ENCODE measurements at regions not wholly inside any gene's neighbourhood (a gene's known extent, or its start where the extent isn't known, plus 50 kb on each side); places are given as distances from the start of the nearest gene placed in this dataset.

DNA sequence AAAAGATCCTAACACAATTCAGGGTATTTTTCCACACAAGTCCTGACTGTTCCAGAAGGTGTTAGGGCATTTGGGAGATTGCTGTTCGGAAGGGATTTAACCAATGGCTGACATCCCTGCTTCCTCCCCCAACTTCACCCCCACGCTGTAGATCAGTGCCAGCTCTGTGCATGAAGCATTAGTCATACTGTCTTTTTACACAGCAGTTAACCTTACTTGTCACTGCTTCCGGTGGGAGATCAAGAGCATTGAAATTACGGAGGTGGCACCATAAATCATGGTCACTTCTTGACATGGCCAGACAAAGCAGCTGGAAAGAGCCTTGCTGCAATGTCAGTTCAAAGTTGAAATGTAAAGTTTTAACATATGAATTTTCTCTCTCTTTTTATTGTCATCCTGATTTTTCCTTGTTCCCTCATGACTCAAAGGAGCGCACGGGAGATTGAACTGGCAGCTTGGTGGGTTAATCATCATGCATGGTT is 70.2 kb downstream of the HRH4 start:
- DNase-seq, result no peak

DNA sequence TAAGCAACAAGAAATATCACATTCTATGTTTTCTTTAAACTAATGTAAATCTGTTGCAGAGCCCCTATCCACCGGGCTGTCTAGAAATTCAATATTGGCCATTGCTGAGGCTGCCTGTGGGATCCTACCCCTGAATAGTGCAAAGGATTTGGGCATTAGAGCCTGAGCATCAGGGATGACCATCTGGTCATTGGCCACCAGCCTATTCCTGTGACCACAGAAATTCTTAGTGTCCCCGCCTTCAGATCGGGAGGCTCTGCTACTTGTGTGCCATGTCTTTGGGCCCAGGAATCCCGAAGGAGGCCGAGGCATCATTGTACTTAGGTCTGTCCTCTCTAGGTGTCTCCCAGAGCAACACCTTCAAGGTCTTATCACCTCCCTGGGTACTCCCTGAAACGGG is 73.8 kb downstream of the HRH4 start:
- DNase-seq, result no peak

GRCh38 chr18:24534737-24535136 is 74.3 kb downstream of the HRH4 start:
- DNase-seq, result no peak

DNA sequence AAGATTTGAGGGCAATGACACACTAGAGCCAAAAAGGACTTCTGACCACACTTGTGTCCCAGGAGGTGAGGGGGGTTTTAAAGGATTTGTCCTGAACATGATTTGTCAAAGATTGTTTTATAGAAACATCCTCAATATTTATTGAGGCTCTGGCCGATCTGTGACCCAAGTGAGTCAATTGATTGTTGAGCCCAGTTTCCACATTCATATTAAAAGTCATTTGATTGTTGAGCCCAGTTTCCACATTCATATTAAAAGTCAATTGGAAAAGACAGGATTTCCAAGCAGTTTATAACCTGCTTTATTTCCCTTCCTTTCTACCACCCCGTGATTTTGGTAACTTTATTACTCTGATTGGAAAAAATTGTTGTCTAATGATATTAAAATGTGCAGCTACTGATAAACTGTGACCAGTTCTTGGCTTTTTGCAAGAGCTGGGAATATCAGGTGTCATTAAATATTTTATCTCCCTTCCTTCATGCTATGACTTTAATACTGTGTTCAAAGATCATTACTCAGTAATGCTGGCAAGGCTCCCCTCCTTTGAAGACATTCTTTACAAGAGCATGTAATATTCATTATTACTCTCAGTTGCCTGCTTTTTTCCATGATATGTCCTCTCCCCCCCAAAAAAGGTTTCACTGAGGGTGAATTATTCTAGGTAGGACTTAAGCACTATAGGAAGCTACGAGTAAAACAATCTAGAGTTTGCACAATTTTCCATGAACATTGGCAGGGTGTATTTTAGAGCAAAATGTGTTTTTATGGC is 75.3 kb downstream of the HRH4 start:
- DNase-seq, result no peak

DNA sequence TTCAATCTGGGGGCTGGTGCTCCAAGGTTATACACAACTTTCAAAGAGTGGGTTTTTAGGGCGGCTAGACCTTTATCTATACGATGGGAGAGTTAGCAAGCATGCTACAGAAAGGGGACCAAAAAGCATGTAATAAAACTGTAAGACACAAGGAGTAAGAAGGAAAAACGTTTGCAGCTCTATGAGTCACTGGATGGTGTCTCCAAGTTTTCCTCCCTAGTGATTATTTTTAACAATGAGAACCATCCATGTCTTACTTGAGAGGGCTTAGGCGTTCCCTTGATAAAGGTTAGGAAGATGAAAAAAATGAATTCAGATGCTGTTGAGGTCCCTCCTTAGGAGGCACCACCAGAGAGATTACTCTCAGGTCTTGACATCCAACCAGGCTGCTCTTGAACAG is 75.9 kb downstream of the HRH4 start:
- DNase-seq, result no peak

DNA sequence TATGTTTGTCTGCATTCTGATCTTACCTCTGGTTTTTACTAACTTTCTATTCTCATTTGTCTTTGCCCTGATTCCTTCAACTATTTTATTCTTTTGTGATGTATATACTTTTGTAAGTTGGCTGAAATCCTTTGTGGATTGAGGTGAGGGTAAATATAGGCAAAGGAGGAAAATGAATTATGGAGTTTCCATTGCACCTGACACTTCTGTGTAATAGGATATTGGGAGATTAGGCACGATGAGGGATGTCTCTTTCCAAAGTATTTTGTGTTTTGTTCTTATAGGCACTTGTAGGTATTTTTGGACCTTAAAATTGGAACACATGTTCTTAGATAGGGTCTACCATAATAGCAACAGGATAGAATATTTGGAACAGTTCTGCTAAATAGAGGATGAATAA is 76.4 kb downstream of the HRH4 start:
- no peak for DNase-seq

- DNase-seq, result no peak
Observed at GRCh38 chr18:24538414-24539264, 78.2 kb downstream of the HRH4 start.

DNA sequence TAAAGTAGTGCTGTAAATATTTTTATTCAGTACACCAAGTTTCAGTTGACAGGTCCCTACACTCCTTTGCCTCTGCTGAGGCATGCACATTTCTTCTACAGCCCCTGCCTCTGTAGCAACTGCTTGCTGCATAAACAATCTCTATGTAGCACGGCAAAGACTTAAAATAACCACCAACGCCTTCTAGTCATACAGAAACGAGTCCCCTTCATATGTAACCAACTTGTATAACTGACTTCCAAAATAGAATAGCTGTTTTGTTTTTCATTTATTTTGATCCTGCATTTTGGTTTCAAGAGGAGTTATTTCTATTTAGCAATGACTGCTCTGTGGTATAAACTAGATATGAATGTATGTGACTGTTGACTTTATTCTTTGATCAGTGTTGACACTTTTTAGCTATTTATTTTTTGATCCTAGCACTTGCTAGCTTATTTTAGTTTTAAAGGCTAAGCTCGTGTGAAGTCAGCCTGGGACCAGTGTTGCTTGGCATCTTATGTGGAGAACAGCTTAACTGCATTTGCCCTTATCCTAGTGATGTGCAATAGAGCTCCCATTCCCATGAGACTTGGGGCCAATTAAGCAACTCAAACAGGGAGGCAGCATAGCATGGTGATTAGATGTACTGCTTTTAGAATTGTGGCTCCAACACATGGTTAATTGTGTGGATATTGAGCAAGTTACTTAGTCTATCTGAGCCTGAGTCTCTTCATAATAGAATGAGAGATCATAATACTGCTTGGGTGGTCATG is 79.6 kb downstream of the HRH4 start:
- DNase-seq, result no peak

GRCh38 chr18:24540896-24541295 is 80.5 kb downstream of the HRH4 start:
- DNase-seq, result no peak

DNA sequence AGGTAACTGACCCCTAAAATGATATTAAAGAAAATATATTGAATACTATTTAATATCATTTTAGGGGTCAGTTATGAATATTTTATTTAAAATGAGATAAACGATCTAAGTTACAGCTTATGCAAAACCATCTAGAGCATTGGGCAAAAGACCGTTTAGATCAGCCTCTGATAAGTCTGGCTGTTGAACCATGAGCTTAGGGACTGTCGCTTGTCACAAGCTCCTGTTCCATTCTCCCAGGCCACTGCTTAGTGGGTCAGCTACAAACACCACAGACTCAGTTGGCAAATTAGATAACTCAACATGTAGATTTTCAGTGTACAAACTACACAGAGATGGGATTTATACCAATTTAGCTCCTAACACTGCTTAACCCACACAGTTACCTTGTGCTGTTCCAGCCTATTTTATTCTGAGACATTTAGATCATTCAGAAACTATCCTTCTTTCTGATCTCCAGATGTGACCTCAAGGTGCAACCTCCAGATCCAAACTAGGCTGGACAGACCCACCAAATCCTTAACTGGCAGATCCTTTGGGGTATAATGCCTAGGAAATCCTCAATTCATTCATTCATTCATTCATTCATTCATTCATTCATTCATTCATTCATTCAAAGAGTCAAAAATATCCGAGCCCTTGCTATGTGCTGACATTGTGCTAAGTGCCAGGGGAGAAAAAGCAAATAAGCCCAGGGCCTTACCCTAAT is 82.8 kb downstream of the HRH4 start:
- DNase-seq, result no peak

DNA sequence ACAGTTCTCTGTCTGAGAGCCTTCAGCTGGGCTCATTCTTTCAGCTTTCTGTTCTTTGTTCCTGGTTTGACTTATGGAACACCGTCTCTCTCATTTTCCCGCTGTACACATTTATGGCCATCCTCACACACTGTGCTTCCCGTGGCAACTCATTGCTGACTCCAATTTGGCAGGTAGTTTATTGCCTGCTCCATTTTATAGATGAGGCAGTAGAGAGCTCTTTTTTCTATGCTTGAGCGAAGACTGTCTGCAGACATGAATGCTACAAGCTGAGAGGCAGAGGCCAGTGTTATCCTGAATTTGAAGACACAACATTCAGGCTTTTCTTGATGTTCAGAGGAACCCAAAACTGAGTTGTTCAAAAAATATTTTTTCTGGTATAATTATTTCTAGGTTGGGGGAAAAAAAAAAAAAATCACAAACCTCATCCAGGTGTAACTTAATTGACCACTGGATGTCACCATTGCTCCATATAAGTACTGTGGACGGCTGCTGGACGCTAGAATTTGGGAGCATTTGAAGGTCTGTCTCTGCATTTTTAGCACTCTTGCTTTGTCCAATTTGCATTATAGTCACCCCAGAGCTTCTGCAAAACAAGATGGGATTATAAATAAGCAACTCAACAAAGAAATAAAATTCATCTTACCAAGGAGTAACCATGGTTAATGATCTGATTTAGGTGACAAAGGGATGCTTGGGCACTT is 83.5 kb downstream of the HRH4 start:
- no peak for DNase-seq

DNA sequence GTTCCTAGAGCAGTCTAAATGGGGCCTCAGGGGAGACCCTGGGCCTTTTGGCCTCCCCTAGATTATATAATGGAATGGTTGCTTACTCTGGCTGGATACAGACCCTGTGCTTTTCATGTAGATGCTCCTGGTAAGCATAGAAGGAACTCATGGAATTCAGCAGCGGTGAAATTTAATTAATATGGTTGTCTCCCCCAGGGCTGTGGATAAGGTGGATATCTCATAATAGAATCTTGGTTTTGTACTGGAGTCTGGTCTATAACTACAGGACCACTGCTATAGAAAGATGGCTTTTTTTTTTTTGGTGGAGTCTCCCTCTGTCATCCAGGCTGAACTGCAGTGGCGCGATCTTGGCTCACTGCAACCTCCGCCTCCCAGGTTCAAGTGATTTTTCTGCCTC is 84.5 kb downstream of the HRH4 start:
- DNase-seq, result no peak

GRCh38 chr18:24545651-24546050 is 85.2 kb downstream of the HRH4 start:
- DNase-seq, result no peak

GRCh38 chr18:24546307-24546706 is 85.9 kb downstream of the HRH4 start:
- no peak for DNase-seq

GRCh38 chr18:24548583-24548982 is 88.1 kb downstream of the HRH4 start:
- DNase-seq, result no peak

- no peak for DNase-seq
Observed at GRCh38 chr18:24552218-24552617, 91.8 kb downstream of the HRH4 start.

GRCh38 chr18:24553571-24554285 is 93.3 kb downstream of the HRH4 start:
- DNase-seq, result no peak

GRCh38 chr18:24558403-24558802 is 98.0 kb downstream of the HRH4 start:
- DNase-seq, result no peak

DNA sequence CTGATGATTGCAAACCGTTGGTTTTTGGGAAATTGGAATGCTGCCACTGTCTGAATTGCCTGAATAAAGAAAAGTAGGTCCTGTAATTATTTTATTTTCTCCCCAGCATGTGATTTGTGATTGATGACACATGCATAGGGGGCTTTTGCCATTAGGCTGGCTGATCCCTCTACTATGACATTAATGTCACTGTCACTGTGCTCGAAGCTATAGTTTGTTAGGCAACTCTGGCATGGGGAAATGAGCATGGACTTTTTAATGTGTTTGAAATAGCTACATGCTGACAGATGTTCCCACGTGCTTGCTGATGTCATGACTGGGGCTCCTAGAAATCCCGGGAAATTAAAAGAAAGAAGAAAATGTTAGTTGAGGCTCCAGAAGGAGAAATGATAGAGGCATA is 99.1 kb downstream of the HRH4 start:
- DNase-seq, result no peak

GRCh38 chr18:24560511-24560981 is 100.1 kb downstream of the HRH4 start:
- DNase-seq, result no peak

GRCh38 chr18:24561369-24561965 is 101.0 kb downstream of the HRH4 start:
- no peak for DNase-seq
